ENCODE measurements at regions not wholly inside any gene's neighbourhood (a gene's known extent, or its start where the extent isn't known, plus 50 kb on each side); places are given as distances from the start of the nearest gene placed in this dataset.

DNA sequence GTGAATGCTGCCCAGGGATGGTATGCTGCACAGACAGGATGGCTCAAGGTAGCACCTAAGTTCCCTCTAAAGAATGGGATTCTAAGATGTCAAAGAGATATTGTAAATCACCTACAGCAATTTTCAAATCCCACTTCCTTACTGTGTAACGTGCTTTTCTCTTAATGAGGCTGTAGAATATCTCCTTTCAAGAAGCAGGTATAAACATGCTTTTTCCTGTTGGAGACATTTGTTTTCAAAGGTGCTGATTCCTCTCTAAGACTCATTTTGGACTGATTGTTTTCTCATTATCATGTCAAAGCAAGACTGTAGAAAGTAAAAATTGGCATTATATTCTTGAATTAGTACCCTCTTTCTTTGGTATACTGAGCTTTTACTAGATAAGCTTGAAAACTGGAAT lies 412.6 kb upstream of the PAPPA start:
- DNase-seq: no peak

- no peak for DNase-seq
These were observed 409.6 kb upstream of the PAPPA start for GRCh38 chr9:115743709-115744605.

DNA sequence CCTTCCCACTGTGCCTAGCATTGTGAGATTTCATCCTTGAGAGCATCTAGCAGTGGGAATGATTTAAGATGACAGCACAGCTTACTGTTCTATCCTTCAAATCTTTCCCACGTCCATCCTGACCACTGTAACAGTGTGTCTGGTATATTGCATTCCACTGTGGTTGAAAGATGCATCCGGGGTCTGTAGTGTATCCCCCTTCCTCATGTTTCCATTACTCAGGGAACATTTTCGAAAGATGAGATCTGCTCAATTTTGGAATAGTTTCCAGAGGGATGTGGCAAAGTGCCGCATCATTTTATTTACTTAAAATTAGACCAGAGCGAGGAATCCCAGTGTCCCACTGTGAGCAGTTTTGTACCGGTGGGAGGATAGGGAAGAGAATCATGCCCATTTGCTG lies 407.1 kb upstream of the PAPPA start:
- DNase-seq: no peak

GRCh38 chr9:115747731-115748130 lies 405.9 kb upstream of the PAPPA start:
- no peak for DNase-seq

- DNase-seq: no peak
These were observed 396.9 kb upstream of the PAPPA start for GRCh38 chr9:115756736-115757135.

GRCh38 chr9:115757461-115757860 lies 396.1 kb upstream of the PAPPA start:
- no peak for DNase-seq

GRCh38 chr9:115758441-115758840 lies 395.1 kb upstream of the PAPPA start:
- no peak for DNase-seq

DNA sequence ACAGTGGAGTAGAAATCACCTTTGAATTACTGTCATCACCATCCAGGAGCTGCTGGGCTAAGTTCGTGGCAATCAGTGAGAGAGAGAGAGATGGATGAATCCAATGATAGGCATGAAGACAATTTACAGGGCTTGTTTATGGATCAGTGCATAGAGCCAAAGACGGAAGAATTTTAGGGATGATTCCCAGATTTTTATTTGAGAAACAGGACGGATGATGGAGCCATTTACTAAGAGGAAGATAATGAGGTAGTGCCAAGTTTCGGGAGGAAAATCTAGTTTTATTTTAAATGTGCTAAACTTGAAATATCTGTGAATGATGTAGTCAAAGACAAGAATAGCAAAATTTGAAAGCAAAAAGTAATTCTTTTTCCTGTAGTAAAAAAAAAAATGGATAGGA lies 394.2 kb upstream of the PAPPA start:
- no peak for DNase-seq

DNA sequence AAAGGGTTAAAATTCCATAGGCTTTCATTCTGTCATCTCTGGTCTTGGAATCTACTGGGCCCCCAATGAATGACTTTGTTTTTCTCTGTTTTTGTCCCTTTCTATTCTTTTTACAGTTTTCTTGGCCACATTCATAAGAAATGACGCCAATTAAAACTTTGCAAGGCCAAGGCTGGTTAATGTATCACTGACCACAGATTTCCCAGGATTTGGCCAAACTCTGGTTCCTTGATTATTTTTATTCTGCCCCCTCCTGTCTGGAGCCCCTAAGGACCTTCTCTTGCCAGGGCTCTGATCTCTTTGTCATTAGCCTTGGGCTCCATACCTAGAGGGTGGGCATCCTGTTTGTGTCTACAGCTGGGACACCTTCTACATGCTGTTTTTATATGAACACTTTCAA lies 388.9 kb upstream of the PAPPA start:
- DNase-seq: no peak

DNA sequence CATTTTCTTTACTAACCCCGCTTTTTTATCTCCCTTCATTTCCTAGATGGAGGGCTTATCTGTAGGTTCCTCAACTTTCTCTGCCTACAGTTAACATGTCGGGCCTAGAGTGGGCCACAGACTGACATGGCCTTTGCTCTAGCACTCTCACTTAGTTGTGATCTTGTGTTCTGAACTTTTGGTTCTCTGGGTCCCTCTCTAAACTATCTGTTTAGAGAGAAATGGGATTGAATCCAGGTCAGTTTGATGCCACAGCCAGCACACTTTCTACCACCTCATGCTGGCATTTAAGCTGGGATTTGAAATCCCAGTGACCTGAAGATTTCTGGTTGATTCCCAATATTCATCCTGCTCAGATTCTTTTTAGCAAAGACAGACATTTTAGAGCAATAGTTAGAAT lies 388.5 kb upstream of the PAPPA start:
- no peak for DNase-seq

GRCh38 chr9:115766370-115766955 lies 387.1 kb upstream of the PAPPA start:
- DNase-seq: no peak

- no peak for DNase-seq
These were observed 383.1 kb upstream of the PAPPA start for GRCh38 chr9:115770521-115770920.

DNA sequence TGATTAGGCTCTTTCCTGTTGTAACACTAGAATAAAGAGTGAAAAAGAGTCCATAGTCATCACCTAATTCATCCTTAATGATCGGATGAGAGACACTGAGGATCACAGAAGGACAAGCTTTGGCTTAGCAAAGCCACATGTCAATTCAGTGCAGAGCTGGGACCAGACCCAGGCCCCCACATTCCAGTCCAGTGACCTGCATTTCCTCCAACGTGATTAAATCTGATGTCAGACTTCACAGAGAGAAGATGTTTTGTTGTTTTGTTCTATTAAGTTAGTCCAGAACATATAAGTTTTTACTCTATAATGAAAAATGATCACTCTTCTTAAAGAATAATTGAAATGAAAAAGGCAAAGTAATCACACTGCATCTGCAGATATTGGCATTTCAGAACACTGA lies 377.9 kb upstream of the PAPPA start:
- no peak for DNase-seq

DNA sequence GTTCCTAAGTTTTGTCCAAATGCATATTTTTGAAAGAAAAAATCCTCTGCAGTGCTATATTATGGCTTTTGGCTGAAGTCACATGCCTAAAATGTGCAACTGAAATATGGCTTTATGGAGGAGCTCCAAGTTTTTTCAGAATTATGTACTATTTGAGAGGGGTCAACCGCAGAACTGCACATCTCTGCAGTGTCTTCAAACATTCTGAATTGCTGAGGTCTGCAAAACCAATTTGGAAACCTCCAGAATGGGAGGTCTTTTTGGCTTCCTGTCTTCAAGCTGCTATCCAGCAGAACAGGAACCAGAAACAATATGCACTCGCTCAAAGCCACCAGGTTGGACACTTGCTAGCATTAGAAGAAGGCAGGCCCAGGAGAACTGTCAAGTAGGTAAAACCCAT lies 376.0 kb upstream of the PAPPA start:
- no peak for DNase-seq

- no peak for DNase-seq
These were observed 372.4 kb upstream of the PAPPA start for GRCh38 chr9:115781070-115781736.

- DNase-seq: no peak
These were observed 367.3 kb upstream of the PAPPA start for GRCh38 chr9:115786321-115786720.

DNA sequence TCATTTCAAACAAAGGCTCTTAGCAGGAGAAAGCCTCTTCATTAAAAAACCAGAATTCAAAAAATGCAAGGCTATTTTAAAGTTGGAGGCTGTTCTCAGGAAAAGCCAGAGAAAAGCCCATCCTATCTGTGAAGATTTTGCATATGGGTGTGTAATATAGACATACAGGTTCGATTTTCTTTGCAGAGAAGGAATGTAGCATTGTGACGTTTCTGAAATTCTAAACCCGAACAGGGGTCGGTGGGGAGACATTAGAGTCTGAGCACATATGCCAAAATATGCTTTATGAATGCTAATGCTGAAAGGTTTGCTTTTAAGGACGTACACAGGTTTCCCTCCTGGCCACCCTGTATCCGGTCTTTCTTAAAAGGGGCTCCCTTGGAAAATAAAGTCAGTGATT lies 363.1 kb upstream of the PAPPA start:
- DNase-seq: no peak

- DNase-seq: no peak
These were observed 358.6 kb upstream of the PAPPA start for GRCh38 chr9:115794921-115795475.

DNA sequence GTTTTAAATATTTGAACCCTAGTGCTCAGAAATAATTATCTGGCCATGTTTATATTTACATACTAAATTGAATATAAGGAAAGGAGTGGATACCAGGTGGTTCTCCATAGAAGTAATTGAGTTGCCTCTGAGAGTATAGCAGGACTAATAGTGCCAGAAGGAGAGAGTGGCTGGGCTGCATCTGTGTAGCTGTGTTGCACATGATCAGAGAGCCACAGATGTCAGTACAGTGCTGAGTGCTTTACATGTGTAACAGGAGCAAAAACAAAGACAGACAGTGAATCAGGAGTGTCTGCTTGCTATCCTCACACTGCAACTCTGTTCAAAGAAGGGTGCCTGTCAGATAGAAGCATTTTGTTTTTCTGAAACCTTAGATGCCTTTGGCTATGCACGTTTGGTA lies 353.9 kb upstream of the PAPPA start:
- DNase-seq: no peak

- DNase-seq: no peak
These were observed 349.4 kb upstream of the PAPPA start for GRCh38 chr9:115804206-115804605.

GRCh38 chr9:115808108-115808507 lies 345.5 kb upstream of the PAPPA start:
- DNase-seq: no peak

DNA sequence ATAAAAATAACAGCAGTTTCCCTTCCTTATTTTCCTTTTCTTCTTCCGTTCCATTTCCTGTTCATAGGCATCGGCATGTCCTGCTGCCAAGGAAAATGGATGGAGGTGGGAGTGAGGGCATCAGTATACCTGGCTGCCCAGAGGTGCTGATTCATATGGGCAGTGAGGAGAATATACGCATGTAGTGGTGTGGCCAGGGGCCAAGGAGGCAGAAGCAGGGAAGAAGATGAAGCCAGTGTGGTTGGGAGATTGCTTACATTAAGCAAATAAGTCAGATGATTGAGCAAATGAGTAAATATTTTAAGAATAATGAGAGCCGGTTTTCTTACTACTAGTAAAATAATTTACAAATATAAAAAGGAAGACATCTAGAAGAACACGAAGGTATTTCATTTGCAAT lies 344.9 kb upstream of the PAPPA start:
- DNase-seq: no peak

GRCh38 chr9:115810166-115810565 lies 343.4 kb upstream of the PAPPA start:
- no peak for DNase-seq

Measured in occipital lobe (tissue), 1 donor.